HL-60 (cell line): ENCODE measurements at regions not wholly inside any gene's neighbourhood (a gene's known extent, or its start where the extent isn't known, plus 50 kb on each side); places are given as distances from the start of the nearest gene placed in this dataset.
"Not testable (repeated sequence)": the region's sequence is repeated elsewhere in the genome, so short reads cannot be mapped to it uniquely, and the experiment has no call there.

Experiments
- DNase-seq, 2 experiments: peaks; one replicate each; pipeline ENCODE4 v3.0.0-alpha.2; 2010 to 2020; ENCODE audit warnings: low read depth in 1 of 2, low spot score in 1 of 2
- H3K27ac ChIP-seq: fragments of 250-450 bp; sonication (Bioruptor Pico); replicated peaks from 2 replicates; pipeline ENCODE4 v1.5.1; 2020; ENCODE audit warnings: mild to moderate bottlenecking, moderate library complexity
- H3K27me3 ChIP-seq: fragments of 250-450 bp; sonication (Bioruptor Pico); 2 replicates; pipeline ENCODE4 v1.5.1; 2021; ENCODE audit warnings: mild to moderate bottlenecking, moderate library complexity; ENCODE audit not compliant: insufficient read depth, poor library complexity, severe bottlenecking
- H3K4me3 ChIP-seq: replicated peaks from 2 replicates; pipeline ENCODE4 v1.5.1; 2011; ENCODE audit warnings: mild to moderate bottlenecking, control low read depth, low read length; ENCODE audit not compliant: insufficient read depth

DNA sequence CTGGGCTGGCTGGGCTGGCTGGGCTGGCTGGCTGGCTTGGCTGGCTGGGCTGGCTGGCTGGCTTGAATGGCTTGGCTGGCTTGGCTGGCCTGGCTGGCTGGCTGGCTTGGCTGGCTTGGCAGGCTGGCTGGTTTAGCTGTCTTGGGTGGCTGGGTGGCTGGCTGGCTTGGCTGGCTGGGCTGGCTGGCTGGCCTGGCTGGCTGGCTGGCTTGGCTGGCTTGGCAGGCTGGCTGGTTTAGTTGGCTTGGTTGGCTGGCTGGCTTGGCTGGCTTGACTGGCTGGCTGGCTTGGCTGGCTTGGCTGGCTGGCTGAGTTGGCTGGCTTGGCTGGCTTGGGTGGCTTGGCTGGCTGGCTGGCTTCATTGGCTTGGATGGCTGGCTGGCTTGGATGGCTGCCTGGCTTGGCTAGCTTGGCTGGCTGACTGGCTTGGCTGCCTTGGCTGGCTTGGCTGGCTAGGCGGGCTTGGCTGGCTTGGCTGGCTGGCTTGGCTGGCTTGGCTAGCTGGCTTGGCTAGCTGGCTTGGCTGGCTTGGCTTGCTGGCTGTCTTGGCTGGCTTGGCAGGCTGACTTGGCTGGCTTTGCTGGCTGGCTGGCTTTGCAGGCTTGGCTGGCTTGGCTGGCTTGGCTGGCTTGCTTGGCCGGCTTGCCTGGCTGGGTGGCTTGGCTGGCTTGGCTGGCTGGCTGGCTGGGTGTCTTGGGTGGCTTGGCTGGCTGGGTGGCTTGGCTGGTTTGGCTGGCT is 2807.2 kb downstream of the RPIA start:
- H3K27ac ChIP-seq, H3K27me3 ChIP-seq, H3K4me3 ChIP-seq, DNase-seq: not testable (repeated sequence)

- H3K27me3 ChIP-seq, H3K4me3 ChIP-seq, H3K27ac ChIP-seq, DNase-seq: not testable (repeated sequence)
These were observed 2808.1 kb downstream of the RPIA start for GRCh38 chr2:91499431-91500050.

DNA sequence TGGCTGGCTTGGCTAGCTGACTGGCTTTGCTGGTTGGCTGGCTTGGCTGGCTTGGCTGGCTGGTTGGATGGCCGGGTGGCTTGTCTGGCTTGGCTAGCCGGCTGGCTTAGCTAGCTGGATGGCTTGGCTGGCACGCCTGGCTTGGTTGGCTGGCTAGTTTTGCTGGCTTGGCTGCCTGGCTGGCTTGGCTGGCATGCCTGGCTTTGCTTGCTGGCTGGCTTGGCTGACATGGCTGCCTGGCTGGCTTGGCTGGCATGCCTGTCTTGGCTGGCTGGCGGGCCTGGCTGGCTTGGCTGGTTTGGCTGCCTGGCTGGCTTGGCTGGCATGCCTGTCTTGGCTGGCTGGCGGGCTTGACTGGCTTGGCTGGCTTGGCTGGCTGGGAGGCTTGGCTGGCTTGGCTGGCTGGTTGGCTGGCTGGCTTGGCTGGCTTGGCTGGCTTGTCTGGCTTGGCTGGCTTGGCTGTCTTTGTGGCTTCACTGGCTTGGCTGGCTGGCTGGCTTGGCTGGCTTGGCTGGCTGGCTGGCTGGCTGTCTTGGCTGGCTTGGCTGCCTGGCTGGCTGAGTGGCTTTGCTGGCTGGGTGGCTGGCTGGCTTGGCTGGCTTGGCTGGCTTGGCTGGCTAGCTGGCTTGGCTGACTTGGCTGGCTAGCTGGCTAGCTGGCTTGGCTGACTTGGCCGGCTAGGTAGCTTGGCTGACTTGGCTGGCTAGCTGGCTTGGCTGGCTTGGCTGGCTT is 2808.9 kb downstream of the RPIA start:
- not testable (repeated sequence) for H3K4me3 ChIP-seq, DNase-seq, H3K27me3 ChIP-seq, H3K27ac ChIP-seq

GRCh38 chr2:91500978-91501310 is 2809.5 kb downstream of the RPIA start:
- DNase-seq, H3K27ac ChIP-seq, H3K4me3 ChIP-seq, H3K27me3 ChIP-seq: not testable (repeated sequence)

GRCh38 chr2:91501481-91502080 is 2810.1 kb downstream of the RPIA start:
- not testable (repeated sequence) for H3K4me3 ChIP-seq, H3K27ac ChIP-seq, DNase-seq, H3K27me3 ChIP-seq

GRCh38 chr2:91503572-91503958 is 2812.1 kb downstream of the RPIA start:
- not testable (repeated sequence) for H3K4me3 ChIP-seq, H3K27ac ChIP-seq, DNase-seq, H3K27me3 ChIP-seq

- not testable (repeated sequence) for H3K27ac ChIP-seq, H3K4me3 ChIP-seq, H3K27me3 ChIP-seq, DNase-seq
These were observed 2812.7 kb downstream of the RPIA start for GRCh38 chr2:91503959-91504741.

DNA sequence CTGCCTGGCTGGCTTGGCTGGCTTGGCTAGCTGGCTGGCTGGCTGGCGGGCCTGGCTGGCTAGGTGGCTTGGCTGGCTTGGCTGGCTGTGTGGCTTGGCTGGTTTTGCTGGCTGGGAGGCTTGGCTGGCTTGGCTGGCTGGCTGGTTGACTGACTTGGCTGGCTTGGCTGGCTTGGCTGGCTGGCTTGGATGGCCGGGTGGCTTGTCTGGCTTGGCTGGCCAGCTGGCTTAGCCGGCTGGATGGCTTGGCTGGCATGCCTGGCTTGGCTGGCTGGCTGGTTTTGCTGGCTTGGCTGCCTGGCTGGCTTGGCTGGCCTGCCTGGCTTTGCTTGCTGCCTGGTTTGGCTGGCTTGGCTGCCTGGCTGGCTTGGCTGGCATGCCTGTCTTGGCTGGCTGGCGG is 2817.3 kb downstream of the RPIA start:
- not testable (repeated sequence) for H3K27me3 ChIP-seq, H3K27ac ChIP-seq, DNase-seq, H3K4me3 ChIP-seq

- H3K4me3 ChIP-seq, DNase-seq, H3K27ac ChIP-seq, H3K27me3 ChIP-seq: not testable (repeated sequence)
These were observed 2817.8 kb downstream of the RPIA start for GRCh38 chr2:91509276-91509675.

GRCh38 chr2:91511166-91511565 is 2819.7 kb downstream of the RPIA start:
- H3K27me3 ChIP-seq, H3K4me3 ChIP-seq, DNase-seq, H3K27ac ChIP-seq: not testable (repeated sequence)

DNA sequence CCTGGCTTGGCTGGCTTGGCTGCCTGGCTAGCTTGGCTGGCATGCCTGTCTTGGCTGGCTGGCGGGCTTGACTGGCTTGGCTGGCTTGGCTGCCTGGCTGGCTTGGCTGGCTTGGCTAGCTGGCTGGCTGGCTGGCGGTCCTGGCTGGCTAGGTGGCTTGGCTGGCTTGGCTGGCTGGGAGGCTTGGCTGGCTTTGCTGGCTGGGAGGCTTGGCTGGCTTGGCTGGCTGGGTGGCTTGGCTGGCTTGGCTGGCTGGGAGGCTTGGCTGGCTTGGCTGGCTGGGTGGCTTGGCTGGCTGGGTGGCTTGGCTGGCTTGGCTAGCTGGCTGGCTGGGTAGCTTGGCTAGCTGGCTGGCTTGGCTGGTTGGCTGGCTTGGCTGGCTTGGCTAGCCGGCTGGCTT is 2824.5 kb downstream of the RPIA start:
- not testable (repeated sequence) for H3K27me3 ChIP-seq, H3K27ac ChIP-seq, H3K4me3 ChIP-seq, DNase-seq

GRCh38 chr2:91516669-91517068 is 2825.2 kb downstream of the RPIA start:
- not testable (repeated sequence) for DNase-seq

GRCh38 chr2:91517846-91518245 is 2826.4 kb downstream of the RPIA start:
- not testable (repeated sequence) for H3K27me3 ChIP-seq, H3K4me3 ChIP-seq, DNase-seq, H3K27ac ChIP-seq

More at GRCh38 chr2:91516669-91517068, 2825.2 kb downstream of the RPIA start:
- not testable (repeated sequence) for H3K4me3 ChIP-seq, H3K27ac ChIP-seq, H3K27me3 ChIP-seq

DNA sequence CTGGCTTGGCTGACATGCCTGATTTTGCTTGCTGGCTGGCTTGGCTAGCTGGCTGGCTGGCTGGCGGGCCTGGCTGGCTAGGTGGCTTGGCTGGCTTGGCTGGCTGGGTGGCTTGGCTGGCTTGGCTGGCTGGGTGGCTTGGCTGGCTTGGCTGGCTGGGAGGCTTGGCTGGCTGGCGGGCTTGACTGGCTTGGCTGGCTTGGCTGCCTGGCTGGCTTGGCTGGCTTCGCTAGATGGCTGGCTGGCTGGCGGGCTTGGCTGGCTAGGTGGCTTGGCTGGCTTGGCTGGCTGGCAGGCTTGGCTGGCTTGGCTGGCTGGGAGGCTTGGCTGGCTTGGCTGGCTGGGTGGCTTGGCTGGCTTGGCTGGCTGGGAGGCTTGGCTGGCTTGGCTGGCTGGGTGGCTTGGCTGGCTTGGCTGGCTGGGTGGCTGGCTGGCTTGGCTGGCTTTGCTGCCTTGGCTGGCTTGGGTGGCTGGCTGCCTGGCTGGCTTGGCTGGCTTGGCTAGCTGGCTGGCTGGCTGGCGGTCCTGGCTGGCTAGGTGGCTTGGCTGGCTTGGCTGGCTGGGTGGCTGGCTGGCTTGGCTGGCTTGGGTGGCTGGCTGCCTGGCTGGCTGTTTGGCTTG is 2827.0 kb downstream of the RPIA start:
- not testable (repeated sequence) for H3K27me3 ChIP-seq, DNase-seq, H3K27ac ChIP-seq, H3K4me3 ChIP-seq
